ENCODE measurements at regions not wholly inside any gene's neighbourhood (a gene's known extent, or its start where the extent isn't known, plus 50 kb on each side); places are given as distances from the start of the nearest gene placed in this dataset.

GRCh38 chr5:18050345-18050744 is 416.1 kb downstream of the TAF11L14 start:
- no peak overlapping the region for H3K27ac ChIP-seq
- no peak overlapping the region for H3K4me3 ChIP-seq
- no peaks in the 10 kb centered on the region for H3K36me3 ChIP-seq
- H3K4me1 ChIP-seq (ENCODE audit: low read depth), result no peaks in the 10 kb centered on the region
- no peak for DNase-seq (ENCODE audit: low read depth in 1 of 2, low spot score in 1 of 2)
- H3K9me3 ChIP-seq (ENCODE audit: low read depth), result no peaks in the 10 kb centered on the region
- TF ChIP-seq CTCF (IDR thresholded peaks at IDR 0.05; ENCODE audit: low read depth, low read length), result no peak
- H3K27me3 ChIP-seq, result no peaks in the 10 kb centered on the region

GRCh38 chr5:18050776-18051175 is 416.5 kb downstream of the TAF11L14 start:
- Histone ChIP-seq H3K27me3 (no peaks in the 10 kb centered on the region), H3K4me3 (no peak overlapping the region), H3K36me3 (no peaks in the 10 kb centered on the region), H3K27ac (no peak overlapping the region), H3K9me3 (ENCODE audit: low read depth) (no peaks in the 10 kb centered on the region), H3K4me1 (ENCODE audit: low read depth) (no peaks in the 10 kb centered on the region)
- no peak for DNase-seq (ENCODE audit: low read depth in 1 of 2, low spot score in 1 of 2)
- no peak for TF ChIP-seq CTCF (IDR thresholded peaks at IDR 0.05; ENCODE audit: low read depth, low read length)

- H3K9me3 ChIP-seq (ENCODE audit: low read depth), result no peaks in the 10 kb centered on the region
- TF ChIP-seq CTCF (IDR thresholded peaks at IDR 0.05; ENCODE audit: low read depth, low read length), result no peak
- no peak overlapping the region for H3K4me3 ChIP-seq
- no peaks in the 10 kb centered on the region for H3K36me3 ChIP-seq
- H3K4me1 ChIP-seq (ENCODE audit: low read depth), result no peaks in the 10 kb centered on the region
- no peak overlapping the region for H3K27ac ChIP-seq
- H3K27me3 ChIP-seq, result no peaks in the 10 kb centered on the region
- DNase-seq (ENCODE audit: low read depth in 1 of 2, low spot score in 1 of 2), result no peak
These were observed 417.7 kb downstream of the TAF11L14 start for GRCh38 chr5:18051953-18052352.

GRCh38 chr5:18052569-18052968 is 418.3 kb downstream of the TAF11L14 start:
- TF ChIP-seq CTCF (IDR thresholded peaks at IDR 0.05; ENCODE audit: low read depth, low read length), result no peak
- Histone ChIP-seq H3K27me3 (no peaks in the 10 kb centered on the region), H3K4me1 (ENCODE audit: low read depth) (no peaks in the 10 kb centered on the region), H3K4me3 (no peak overlapping the region), H3K36me3 (no peaks in the 10 kb centered on the region), H3K27ac (no peak overlapping the region), H3K9me3 (ENCODE audit: low read depth) (no peaks in the 10 kb centered on the region)
- no peak for DNase-seq (ENCODE audit: low read depth in 1 of 2, low spot score in 1 of 2)

- DNase-seq (ENCODE audit: low read depth in 1 of 2, low spot score in 1 of 2), result no peak
- Histone ChIP-seq H3K27ac (no peak overlapping the region), H3K27me3 (no peaks in the 10 kb centered on the region), H3K36me3 (no peaks in the 10 kb centered on the region), H3K9me3 (ENCODE audit: low read depth) (no peaks in the 10 kb centered on the region), H3K4me3 (no peak overlapping the region), H3K4me1 (ENCODE audit: low read depth) (no peaks in the 10 kb centered on the region)
- no peak for TF ChIP-seq CTCF (IDR thresholded peaks at IDR 0.05; ENCODE audit: low read depth, low read length)
These were observed 423.5 kb downstream of the TAF11L14 start for GRCh38 chr5:18057725-18058124.

GRCh38 chr5:18067615-18068014 is 433.4 kb downstream of the TAF11L14 start:
- H3K27ac ChIP-seq, result no peak overlapping the region
- no peak for TF ChIP-seq CTCF (IDR thresholded peaks at IDR 0.05; ENCODE audit: low read depth, low read length)
- no peaks in the 10 kb centered on the region for H3K9me3 ChIP-seq (ENCODE audit: low read depth)
- no peaks in the 10 kb centered on the region for H3K4me1 ChIP-seq (ENCODE audit: low read depth)
- no peaks in the 10 kb centered on the region for H3K36me3 ChIP-seq
- no peaks in the 10 kb centered on the region for H3K27me3 ChIP-seq
- DNase-seq (ENCODE audit: low read depth in 1 of 2, low spot score in 1 of 2), result no peak
- no peak overlapping the region for H3K4me3 ChIP-seq

Measured in cardiac muscle cell (in vitro differentiated cells and primary cell).